ENCODE measurements at regions not wholly inside any gene's neighbourhood (a gene's known extent, or its start where the extent isn't known, plus 50 kb on each side); places are given as distances from the start of the nearest gene placed in this dataset.

GRCh38 chr7:41222746-41223145, 480.1 kb downstream of the INHBA start:
- no peak for ATAC-seq

DNA sequence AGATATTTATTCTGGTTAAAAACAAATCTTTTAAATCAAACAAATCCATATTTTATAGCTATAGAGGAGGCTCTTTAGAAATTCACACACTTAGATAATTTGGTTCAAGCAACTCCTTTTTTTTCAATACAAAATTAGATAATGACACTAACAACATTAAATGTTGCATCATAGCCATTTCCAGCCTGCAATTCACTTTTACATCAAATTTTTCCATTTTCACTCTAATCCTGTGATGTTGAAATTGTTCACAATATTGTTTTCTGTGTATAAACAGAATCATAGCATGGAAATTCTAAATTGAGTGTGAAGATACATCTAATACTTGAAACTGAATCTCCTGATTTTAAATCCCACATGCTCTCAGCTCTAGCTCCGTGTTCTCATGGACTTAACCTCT, 482.6 kb downstream of the INHBA start:
- no peak for ATAC-seq
- TF ChIP-seq, protein P1, sequence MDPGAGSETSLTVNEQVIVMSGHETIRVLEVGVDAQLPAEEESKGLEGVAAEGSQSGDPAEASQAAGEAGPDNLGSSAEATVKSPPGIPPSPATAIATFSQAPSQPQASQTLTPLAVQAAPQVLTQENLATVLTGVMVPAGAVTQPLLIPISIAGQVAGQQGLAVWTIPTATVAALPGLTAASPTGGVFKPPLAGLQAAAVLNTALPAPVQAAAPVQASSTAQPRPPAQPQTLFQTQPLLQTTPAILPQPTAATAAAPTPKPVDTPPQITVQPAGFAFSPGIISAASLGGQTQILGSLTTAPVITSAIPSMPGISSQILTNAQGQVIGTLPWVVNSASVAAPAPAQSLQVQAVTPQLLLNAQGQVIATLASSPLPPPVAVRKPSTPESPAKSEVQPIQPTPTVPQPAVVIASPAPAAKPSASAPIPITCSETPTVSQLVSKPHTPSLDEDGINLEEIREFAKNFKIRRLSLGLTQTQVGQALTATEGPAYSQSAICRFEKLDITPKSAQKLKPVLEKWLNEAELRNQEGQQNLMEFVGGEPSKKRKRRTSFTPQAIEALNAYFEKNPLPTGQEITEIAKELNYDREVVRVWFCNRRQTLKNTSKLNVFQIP (CRISPR knock-in tag; IDR thresholded peaks at IDR 0.05; ENCODE audit: borderline replicate concordance, low read depth) = no peak
- peak; percentile 37; the same call in 1 of the 2 replicates for TF ChIP-seq ISL1 (CRISPR knock-in tag; IDR thresholded peaks at IDR 0.05)

More at GRCh38 chr7:41222746-41223145, 480.1 kb downstream of the INHBA start:
- TF ChIP-seq GLIS3 (CRISPR knock-in tag; IDR thresholded peaks at IDR 0.05) = no peak
- no peak for TF ChIP-seq CREB5 (CRISPR knock-in tag; IDR thresholded peaks at IDR 0.05; ENCODE audit: low read depth)
- no peak for TF ChIP-seq CSDC2 (CRISPR knock-in tag; IDR thresholded peaks at IDR 0.05)
- TF ChIP-seq PPARA (CRISPR knock-in tag; IDR thresholded peaks at IDR 0.05; ENCODE audit: borderline replicate concordance) = no peak
- no peak for TF ChIP-seq ESRRG (CRISPR knock-in tag; IDR thresholded peaks at IDR 0.05)
- TF ChIP-seq ZNF565 (CRISPR knock-in tag; conservative IDR thresholded peaks at IDR 0.05; ENCODE audit: low read depth) = no peak
- no peak for TF ChIP-seq ZNF70 (CRISPR knock-in tag; IDR thresholded peaks at IDR 0.05)
- no peak for TF ChIP-seq ZFP3 (CRISPR knock-in tag; IDR thresholded peaks at IDR 0.05)
- TF ChIP-seq, protein P1 (CRISPR knock-in tag; IDR thresholded peaks at IDR 0.05; ENCODE audit: borderline replicate concordance, low read depth) = no peak
- no peak for TF ChIP-seq RARB (CRISPR knock-in tag; IDR thresholded peaks at IDR 0.05)
- TF ChIP-seq TOX (CRISPR knock-in tag; IDR thresholded peaks at IDR 0.05; ENCODE audit: borderline replicate concordance) = no peak

GRCh38 chr7:41219276-41219675, 483.6 kb downstream of the INHBA start:
- ATAC-seq = peak; percentile 24; the same call in 2 of the 3 replicates

More at GRCh38 chr7:41219276-41219675, 483.6 kb downstream of the INHBA start:
- TF ChIP-seq, protein P1 (CRISPR knock-in tag; IDR thresholded peaks at IDR 0.05; ENCODE audit: borderline replicate concordance, low read depth) = no peak
- TF ChIP-seq CREB5 (CRISPR knock-in tag; IDR thresholded peaks at IDR 0.05; ENCODE audit: low read depth) = no peak
- no peak for TF ChIP-seq TCF4 (CRISPR knock-in tag; IDR thresholded peaks at IDR 0.05; ENCODE audit: borderline replicate concordance)
- TF ChIP-seq ZNF565 (CRISPR knock-in tag; conservative IDR thresholded peaks at IDR 0.05; ENCODE audit: low read depth) = no peak
- TF ChIP-seq, protein P2, sequence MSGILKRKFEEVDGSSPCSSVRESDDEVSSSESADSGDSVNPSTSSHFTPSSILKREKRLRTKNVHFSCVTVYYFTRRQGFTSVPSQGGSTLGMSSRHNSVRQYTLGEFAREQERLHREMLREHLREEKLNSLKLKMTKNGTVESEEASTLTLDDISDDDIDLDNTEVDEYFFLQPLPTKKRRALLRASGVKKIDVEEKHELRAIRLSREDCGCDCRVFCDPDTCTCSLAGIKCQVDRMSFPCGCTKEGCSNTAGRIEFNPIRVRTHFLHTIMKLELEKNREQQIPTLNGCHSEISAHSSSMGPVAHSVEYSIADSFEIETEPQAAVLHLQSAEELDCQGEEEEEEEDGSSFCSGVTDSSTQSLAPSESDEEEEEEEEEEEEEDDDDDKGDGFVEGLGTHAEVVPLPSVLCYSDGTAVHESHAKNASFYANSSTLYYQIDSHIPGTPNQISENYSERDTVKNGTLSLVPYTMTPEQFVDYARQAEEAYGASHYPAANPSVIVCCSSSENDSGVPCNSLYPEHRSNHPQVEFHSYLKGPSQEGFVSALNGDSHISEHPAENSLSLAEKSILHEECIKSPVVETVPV (CRISPR knock-in tag; IDR thresholded peaks at IDR 0.05) = no peak
- no peak for TF ChIP-seq BACH2 (CRISPR knock-in tag; IDR thresholded peaks at IDR 0.05; ENCODE audit: borderline replicate concordance)
- no peak for TF ChIP-seq ZFP3 (CRISPR knock-in tag; IDR thresholded peaks at IDR 0.05)
- no peak for TF ChIP-seq ZFP30 (CRISPR knock-in tag; IDR thresholded peaks at IDR 0.05)
- TF ChIP-seq CSDC2 (CRISPR knock-in tag; IDR thresholded peaks at IDR 0.05) = no peak
- no peak for TF ChIP-seq TSHZ2 (CRISPR knock-in tag; IDR thresholded peaks at IDR 0.05)
- TF ChIP-seq PATZ1 (CRISPR knock-in tag; IDR thresholded peaks at IDR 0.05; ENCODE audit: borderline replicate concordance) = no peak
- no peak for TF ChIP-seq ARNTL (CRISPR knock-in tag; IDR thresholded peaks at IDR 0.05; ENCODE audit: borderline replicate concordance, low read depth)

All from SK-N-SH treated with all-trans-retinoic acid at 6 μM for 48 hours (cell line).